ENCODE measurements at regions not wholly inside any gene's neighbourhood (a gene's known extent, or its start where the extent isn't known, plus 50 kb on each side); places are given as distances from the start of the nearest gene placed in this dataset.

- TF ChIP-seq CTCF (conservative IDR thresholded peaks at IDR 0.05 in 1 of 2, IDR thresholded peaks at IDR 0.05 in 1 of 2; ENCODE audit: extremely low read depth in 1 of 2, insufficient read depth in 1 of 2, low read depth in 1 of 2, low read length in 2 of 2): no peak
- no peak for TF ChIP-seq EZH2 (IDR thresholded peaks at IDR 0.05; ENCODE audit: borderline replicate concordance, low read length)
Observed at GRCh38 chr13:107512551-107512950, 702.8 kb downstream of the LIG4 start.
